ENCODE measurements at regions not wholly inside any gene's neighbourhood (a gene's known extent, or its start where the extent isn't known, plus 50 kb on each side); places are given as distances from the start of the nearest gene placed in this dataset.

GRCh38 chr5:168059131-168059530, 232.3 kb upstream of the WWC1 start:
- Mint-ChIP-seq H3K9me3 (ENCODE audit: insufficient read depth) (peaks cover 6% of the 10 kb centered on the region), H3K27me3 (peaks cover 9% of the 10 kb centered on the region), H3K4me3 (no peak overlapping the region), H3K27ac (no peak overlapping the region), H3K4me1 (no peaks in the 10 kb centered on the region)
- no CpG with 5 or more reads among the region's 2 CpGs for WGBS (ENCODE audit: insufficient coverage)
- Histone ChIP-seq H3K36me3 (replicated peaks in 1 of 2; ENCODE audit: control extremely low read depth in 1 of 2, control insufficient read depth in 1 of 2, extremely low read depth in 1 of 2, insufficient read depth in 2 of 2, low read length in 1 of 2) (no peaks in the 10 kb centered on the region), H3K27ac (ENCODE audit: low read length in 2 of 2) (no peak overlapping the region), H2AFZ (ENCODE audit: insufficient read depth, low read depth, low read length, poor library complexity, severe bottlenecking) (no peak overlapping the region), H4K20me1 (ENCODE audit: control insufficient read depth, insufficient read depth, low read length, poor library complexity, severe bottlenecking) (no peaks in the 10 kb centered on the region), H3K79me2 (ENCODE audit: control insufficient read depth, insufficient read depth, low read length) (no peaks in the 10 kb centered on the region), H3K9ac (ENCODE audit: low read length) (no peak overlapping the region), H3K4me1 (ENCODE audit: control insufficient read depth in 2 of 2, insufficient read depth in 2 of 2, low read length in 2 of 2) (no peaks in the 10 kb centered on the region), H3K27me3 (replicated peaks in 1 of 4; ENCODE audit: control extremely low read depth in 1 of 4, control insufficient read depth in 3 of 4, insufficient read depth in 4 of 4, low read length in 3 of 4) (no peaks in the 10 kb centered on the region), H3K4me3 (ENCODE audit: control extremely low read depth in 1 of 5, extremely low read depth in 1 of 5, insufficient read depth in 1 of 5, low read depth in 2 of 5, low read length in 4 of 5) (no peak overlapping the region), H3K9me3 (ENCODE audit: control extremely low read depth in 1 of 3, control insufficient read depth in 2 of 3, insufficient read depth in 1 of 3, low read length in 2 of 3) (peaks cover 0 to 5% (median 2%) of the 10 kb centered on the region in 3 donors), H3K4me2 (replicated peaks; ENCODE audit: low read depth, low read length, poor library complexity, severe bottlenecking) (no peak overlapping the region)
- intact Hi-C loops (cut with micrococcal nuclease) = no loop called here
- ATAC-seq (ENCODE audit: low read depth) = no peak
- DNase-seq = no peak
- TF ChIP-seq EZH2 (IDR thresholded peaks at IDR 0.05; ENCODE audit: borderline replicate concordance, insufficient read depth, low read depth, low read length, poor library complexity, severe bottlenecking) = no peak
- TF ChIP-seq CTCF (IDR thresholded peaks at IDR 0.05) = no peak
- POLR2A ChIA-PET = no interaction called here
- CTCF ChIA-PET = no interaction called here

GRCh38 chr5:168062239-168062638, 229.2 kb upstream of the WWC1 start:
- no peak overlapping the region for H3K4me2 ChIP-seq (replicated peaks; ENCODE audit: low read depth, low read length, poor library complexity, severe bottlenecking)
- H2AFZ ChIP-seq (ENCODE audit: insufficient read depth, low read depth, low read length, poor library complexity, severe bottlenecking) = no peak overlapping the region
- no peak overlapping the region for H3K4me3 ChIP-seq (ENCODE audit: control extremely low read depth in 1 of 5, extremely low read depth in 1 of 5, insufficient read depth in 1 of 5, low read depth in 2 of 5, low read length in 4 of 5)
- no CpG with 5 or more reads among the region's 3 CpGs for WGBS (ENCODE audit: insufficient coverage)
- no peak for ATAC-seq (ENCODE audit: low read depth)
- H3K27me3 Mint-ChIP-seq = peaks cover 9% of the 10 kb centered on the region
- H3K27me3 ChIP-seq (replicated peaks in 1 of 4; ENCODE audit: control extremely low read depth in 1 of 4, control insufficient read depth in 3 of 4, insufficient read depth in 4 of 4, low read length in 3 of 4) = no peaks in the 10 kb centered on the region
- no peaks in the 10 kb centered on the region for H3K4me1 ChIP-seq (ENCODE audit: control insufficient read depth in 2 of 2, insufficient read depth in 2 of 2, low read length in 2 of 2)
- no peak overlapping the region for H3K9ac ChIP-seq (ENCODE audit: low read length)
- ChIA-PET CTCF (no interaction called here), POLR2A (no interaction called here)
- no peak overlapping the region for H3K27ac ChIP-seq (ENCODE audit: low read length in 2 of 2)
- no peaks in the 10 kb centered on the region for H4K20me1 ChIP-seq (ENCODE audit: control insufficient read depth, insufficient read depth, low read length, poor library complexity, severe bottlenecking)
- no peaks in the 10 kb centered on the region for H3K4me1 Mint-ChIP-seq
- H3K4me3 Mint-ChIP-seq = no peak overlapping the region
- H3K36me3 ChIP-seq (replicated peaks in 1 of 2; ENCODE audit: control extremely low read depth in 1 of 2, control insufficient read depth in 1 of 2, extremely low read depth in 1 of 2, insufficient read depth in 2 of 2, low read length in 1 of 2) = no peaks in the 10 kb centered on the region
- no peak for DNase-seq
- H3K9me3 Mint-ChIP-seq (ENCODE audit: insufficient read depth) = peaks cover 6% of the 10 kb centered on the region
- intact Hi-C loops (cut with micrococcal nuclease) = no loop called here
- no peaks in the 10 kb centered on the region for H3K79me2 ChIP-seq (ENCODE audit: control insufficient read depth, insufficient read depth, low read length)
- TF ChIP-seq EZH2 (IDR thresholded peaks at IDR 0.05; ENCODE audit: borderline replicate concordance, insufficient read depth, low read depth, low read length, poor library complexity, severe bottlenecking) (no peak), CTCF (IDR thresholded peaks at IDR 0.05) (no peak)
- H3K27ac Mint-ChIP-seq = no peak overlapping the region
- H3K9me3 ChIP-seq (ENCODE audit: control extremely low read depth in 1 of 3, control insufficient read depth in 2 of 3, insufficient read depth in 1 of 3, low read length in 2 of 3) = peaks cover 0 to 5% (median 2%) of the 10 kb centered on the region in 3 donors
